H9 (cell line): ENCODE measurements at regions not wholly inside any gene's neighbourhood (a gene's known extent, or its start where the extent isn't known, plus 50 kb on each side); places are given as distances from the start of the nearest gene placed in this dataset.

Experiments used
- DNase-seq: peaks from one replicate; pipeline ENCODE4 v3.0.0-alpha.2; 2017
- H2AFZ ChIP-seq: one replicate; pipeline ENCODE4 v1.6.1; 2013; ENCODE audit warnings: mild to moderate bottlenecking, low read length, control low read depth, moderate library complexity
- H2AK5ac ChIP-seq: 2 replicates; pipeline ENCODE4 v1.6.1; 2013; ENCODE audit warnings: low read length, control low read depth, mixed read lengths; ENCODE audit not compliant: insufficient read length
- H2BK120ac ChIP-seq: one replicate; pipeline ENCODE4 v1.6.1; 2013; ENCODE audit warnings: low read depth, mild to moderate bottlenecking, low read length, control low read depth, inconsistent platforms; ENCODE audit not compliant: poor library complexity, severe bottlenecking
- H2BK12ac ChIP-seq: 2 replicates; pipeline ENCODE4 v1.6.1; 2013; ENCODE audit warnings: low read length, control low read depth, mixed read lengths, low read depth; ENCODE audit not compliant: insufficient read length
- H2BK15ac ChIP-seq: 2 replicates; pipeline ENCODE4 v1.6.1; 2013; ENCODE audit warnings: low read depth, low read length, control low read depth
- H2BK20ac ChIP-seq: one replicate; pipeline ENCODE4 v1.6.1; 2013; ENCODE audit warnings: low read depth, mild to moderate bottlenecking, low read length, control low read depth, inconsistent platforms; ENCODE audit not compliant: poor library complexity, severe bottlenecking
- H2BK5ac ChIP-seq: 2 replicates; pipeline ENCODE4 v1.6.1; 2013; ENCODE audit warnings: low read length, control low read depth, mixed read lengths; ENCODE audit not compliant: insufficient read length
- H3K14ac ChIP-seq: 2 replicates; pipeline ENCODE4 v1.6.1; 2013; ENCODE audit warnings: low read length, control low read depth; ENCODE audit not compliant: insufficient read depth
- H3K18ac ChIP-seq: 2 replicates; pipeline ENCODE4 v1.6.1; 2013; ENCODE audit warnings: low read depth, mild to moderate bottlenecking, mixed read lengths, low read length, control low read depth; ENCODE audit not compliant: insufficient read length
- H3K23ac ChIP-seq: 2 replicates; pipeline ENCODE4 v1.6.1; 2013; ENCODE audit warnings: low read length, control low read depth, mixed read lengths, low read depth; ENCODE audit not compliant: insufficient read length
- H3K23me2 ChIP-seq: 2 replicates; pipeline ENCODE4 v1.6.1; 2013; ENCODE audit warnings: low read depth, mild to moderate bottlenecking, mixed read lengths, low read length, control low read depth; ENCODE audit not compliant: insufficient read length, poor library complexity, severe bottlenecking
- H3K27ac ChIP-seq: 2 replicates; pipeline ENCODE4 v1.5.1; 2013; ENCODE audit warnings: low read length, control low read depth, mixed read lengths, low read depth; ENCODE audit not compliant: insufficient read length
- H3K27me3 ChIP-seq: 2 replicates; pipeline ENCODE4 v1.6.1; 2013; ENCODE audit warnings: low read length, control low read depth, inconsistent platforms; ENCODE audit not compliant: insufficient read depth
- H3K4ac ChIP-seq: 2 replicates; pipeline ENCODE4 v1.6.1; 2013; ENCODE audit warnings: low read depth, mild to moderate bottlenecking, control low read depth, inconsistent platforms, low read length, moderate library complexity
- H3K4me1 ChIP-seq: 2 replicates; pipeline ENCODE4 v1.6.1; 2013; ENCODE audit warnings: low read length, control low read depth, inconsistent platforms; ENCODE audit not compliant: insufficient read depth
- H3K4me2 ChIP-seq: 2 replicates; pipeline ENCODE4 v1.6.1; 2013; ENCODE audit warnings: low read length, control low read depth, mixed read lengths; ENCODE audit not compliant: insufficient read length, insufficient read depth
- H3K56ac ChIP-seq: 2 replicates; pipeline ENCODE4 v1.6.1; 2013; ENCODE audit warnings: low read depth, mild to moderate bottlenecking, mixed read lengths, low read length, control low read depth; ENCODE audit not compliant: insufficient read length
- H3K79me1 ChIP-seq: 2 replicates; pipeline ENCODE4 v1.6.1; 2013; ENCODE audit warnings: low read depth, mild to moderate bottlenecking, moderate library complexity, low read length, control low read depth, inconsistent platforms; ENCODE audit not compliant: insufficient read depth, poor library complexity, severe bottlenecking
- H3K79me2 ChIP-seq: 2 replicates; pipeline ENCODE4 v1.6.1; 2013; ENCODE audit warnings: low read length, control low read depth, inconsistent platforms; ENCODE audit not compliant: insufficient read depth
- H3K9ac ChIP-seq: 2 replicates; pipeline ENCODE4 v1.6.1; 2013; ENCODE audit warnings: low read length, control low read depth, mixed read lengths; ENCODE audit not compliant: insufficient read length; ENCODE audit errors: extremely low read depth
- H3K9me3 ChIP-seq: one replicate; pipeline ENCODE4 v1.6.1; 2013; ENCODE audit warnings: low read depth, low read length, inconsistent platforms; ENCODE audit not compliant: control insufficient read depth
- H3T11ph ChIP-seq: one replicate; pipeline ENCODE4 v1.6.1; 2013; ENCODE audit warnings: mild to moderate bottlenecking, low read length, control low read depth, inconsistent platforms
- H4K20me1 ChIP-seq: one replicate; pipeline ENCODE4 v1.6.1; 2013; ENCODE audit not compliant: control insufficient read depth, insufficient read length, insufficient read depth
- H4K5ac ChIP-seq: 2 replicates; pipeline ENCODE4 v1.6.1; 2013; ENCODE audit warnings: low read depth, mild to moderate bottlenecking, mixed read lengths, low read length, control low read depth; ENCODE audit not compliant: insufficient read length
- H4K8ac ChIP-seq: replicated peaks from 2 replicates; pipeline ENCODE4 v1.6.1; 2013; ENCODE audit warnings: low read length, control low read depth, mixed read lengths, low read depth; ENCODE audit not compliant: insufficient read length
- H4K91ac ChIP-seq: 2 replicates; pipeline ENCODE4 v1.6.1; 2013; ENCODE audit warnings: low read depth, mild to moderate bottlenecking, moderate library complexity, mixed read lengths, low read length, control low read depth; ENCODE audit not compliant: insufficient read length
- H3K27ac Mint-ChIP-seq, 3 experiments: 2 replicates in 2 of 3; 3 replicates in 1 of 3; pipeline ENCODE4 v1.8.0; 2020 to 2021; ENCODE audit warnings: mixed read lengths in 3 of 3, mild to moderate bottlenecking in 1 of 3, moderate library complexity in 1 of 3
- H3K27me3 Mint-ChIP-seq: 2 replicates; pipeline ENCODE4 v1.8.0; 2021; ENCODE audit warnings: low read depth, mild to moderate bottlenecking, moderate library complexity, mixed read lengths
- H3K36me3 Mint-ChIP-seq, 3 experiments: 2 replicates in 2 of 3; 3 replicates in 1 of 3; pipeline ENCODE4 v1.8.0; 2020 to 2021; ENCODE audit warnings: low read depth in 3 of 3, mixed read lengths in 3 of 3; ENCODE audit not compliant: insufficient read depth in 1 of 3
- H3K4me1 Mint-ChIP-seq, 2 experiments: 2 replicates each; pipeline ENCODE4 v1.8.0; 2020; ENCODE audit warnings: mixed read lengths in 2 of 2
- H3K4me3 Mint-ChIP-seq, 2 experiments: 2 replicates in 1 of 2; 3 replicates in 1 of 2; pipeline ENCODE4 v1.8.0; 2020 to 2021; ENCODE audit warnings: mild to moderate bottlenecking in 2 of 2, mixed read lengths in 2 of 2, moderate library complexity in 1 of 2
- H3K9me3 Mint-ChIP-seq, 2 experiments: 2 replicates in 1 of 2; 3 replicates in 1 of 2; pipeline ENCODE4 v1.8.0; 2020; ENCODE audit warnings: mild to moderate bottlenecking in 2 of 2, mixed read lengths in 2 of 2, moderate library complexity in 1 of 2
- CTCF ChIP-seq: fragments of 200-600 bp; sonication (generic); conservative IDR thresholded peaks from 3 replicates; pipeline ENCODE4 v1.8.0; 2021; ENCODE audit warnings: antibody characterized with exemption, mild to moderate bottlenecking
- WGBS: extraction: QIAGEN DNeasy Blood & Tissue Kit; methylation state at CpG from one replicate; pipeline ENCODE4 v1.1.7; 2013; ENCODE audit warnings: missing lambda C conversion rate, low lambda C conversion rate, mixed read lengths; ENCODE audit not compliant: insufficient read length; ENCODE audit errors: extremely low coverage; 5-methylcytosine and 5-hydroxymethylcytosine counted together

DNA sequence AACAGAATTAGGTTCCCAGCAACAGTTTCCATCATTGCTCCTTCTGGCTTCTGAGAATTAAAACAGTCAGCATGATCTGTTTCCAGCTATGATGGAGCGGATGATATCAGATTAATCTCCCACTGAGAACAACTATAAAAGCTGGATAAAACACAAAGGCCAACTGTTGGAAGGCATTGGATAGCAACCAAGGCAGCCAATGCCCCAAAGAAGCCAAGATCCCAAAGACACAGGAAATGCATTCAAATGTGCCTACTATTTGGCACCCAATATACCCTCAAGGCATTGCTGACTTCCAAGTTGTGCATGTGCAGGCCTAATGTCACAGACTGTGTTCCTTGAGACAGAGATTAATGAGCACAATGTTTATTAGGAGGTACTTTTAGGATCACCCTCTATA, 259.3 kb downstream of the ARHGAP12 start:
- Histone ChIP-seq H3K9ac (no peak overlapping the region), H3K27me3 (peaks cover 2% of the 10 kb centered on the region; the same call in 1 of the 2 replicates), H3K4me2 (no peak overlapping the region), H2BK120ac (no peak overlapping the region), H3K23ac (no peak overlapping the region), H3K23me2 (no peaks in the 10 kb centered on the region), H3K27ac (no peak overlapping the region), H4K5ac (no peak overlapping the region), H2BK5ac (no peak overlapping the region), H3K56ac (no peak overlapping the region), H4K8ac (no peak overlapping the region), H2AK5ac (no peak overlapping the region), H3K18ac (no peak overlapping the region), H3K14ac (no peak overlapping the region), H4K20me1 (no peaks in the 10 kb centered on the region), H3T11ph (no peak overlapping the region), H3K4ac (no peak overlapping the region), H2AFZ (no peak overlapping the region), H4K91ac (no peak overlapping the region), H2BK12ac (no peak overlapping the region), H3K4me1 (peaks cover 9% of the 10 kb centered on the region; the same call in 1 of the 2 replicates), H3K79me2 (no peaks in the 10 kb centered on the region), H2BK20ac (no peak overlapping the region), H3K9me3 (no peaks in the 10 kb centered on the region), H3K79me1 (no peaks in the 10 kb centered on the region), H2BK15ac (no peak overlapping the region)
- no peak overlapping the region for H3K27ac Mint-ChIP-seq
- DNase-seq = no peak
- H3K9me3 Mint-ChIP-seq = peaks cover 13 to 25% of the 10 kb centered on the region in 2 experiments
- no CpG with 5 or more reads among the region's 1 CpG for WGBS
- no peak for TF ChIP-seq CTCF
- peaks cover 0 to 19% (median 13%) of the 10 kb centered on the region in 3 experiments; a peak in 4 of 7 replicates for H3K36me3 Mint-ChIP-seq
- H3K4me1 Mint-ChIP-seq = peaks cover 27 to 30% of the 10 kb centered on the region in 2 experiments
- no peak overlapping the region for H3K4me3 Mint-ChIP-seq
- H3K27me3 Mint-ChIP-seq = peaks cover 3% of the 10 kb centered on the region
